Memory B cell (primary cell): ENCODE measurements at regions not wholly inside any gene's neighbourhood (a gene's known extent, or its start where the extent isn't known, plus 50 kb on each side); places are given as distances from the start of the nearest gene placed in this dataset.
"Not testable (repeated sequence)": the region's sequence is repeated elsewhere in the genome, so short reads cannot be mapped to it uniquely, and the experiment has no call there.

Experiments
- ATAC-seq: fragments of 150-1000 bp; cut with Tn5 transposase; 2 replicates; pipeline ENCODE4 v1.10.0; 2021; ENCODE audit warnings: low read depth, mild to moderate bottlenecking, moderate library complexity
- DNase-seq, 2 donors: peaks; one replicate each; pipeline ENCODE4 v3.0.0; 2022; ENCODE audit warnings: low spot score in 2 of 2
- H3K27ac Mint-ChIP-seq: one replicate; pipeline ENCODE4 v1.8.0; 2022; ENCODE audit warnings: mild to moderate bottlenecking, moderate library complexity, mixed read lengths
- H3K27me3 Mint-ChIP-seq: one replicate; pipeline ENCODE4 v1.8.0; 2022; ENCODE audit warnings: mixed read lengths
- H3K36me3 Mint-ChIP-seq: one replicate; pipeline ENCODE4 v1.8.0; 2022; ENCODE audit warnings: mild to moderate bottlenecking, mixed read lengths
- H3K4me1 Mint-ChIP-seq: one replicate; pipeline ENCODE4 v1.8.0; 2022; ENCODE audit warnings: mixed read lengths
- H3K4me3 Mint-ChIP-seq: one replicate; pipeline ENCODE4 v1.8.0; 2022; ENCODE audit warnings: mild to moderate bottlenecking, moderate library complexity, mixed read lengths
- H3K9me3 Mint-ChIP-seq: one replicate; pipeline ENCODE4 v1.8.0; 2022; ENCODE audit warnings: mixed read lengths

GRCh38 chr2:13230221-13230620, 513.5 kb downstream of the TRIB2 start:
- no peaks in the 10 kb centered on the region for H3K36me3 Mint-ChIP-seq

GRCh38 chr2:13240061-13240460, 523.3 kb downstream of the TRIB2 start:
- H3K27ac Mint-ChIP-seq, result no peak overlapping the region
- DNase-seq (no peak), ATAC-seq (no peak)
- peaks cover 1% of the 10 kb centered on the region for H3K27me3 Mint-ChIP-seq
- no peaks in the 10 kb centered on the region for H3K9me3 Mint-ChIP-seq
- H3K36me3 Mint-ChIP-seq, result no peaks in the 10 kb centered on the region
- H3K4me3 Mint-ChIP-seq, result no peak overlapping the region
- H3K4me1 Mint-ChIP-seq, result no peaks in the 10 kb centered on the region

More at GRCh38 chr2:13230221-13230620, 513.5 kb downstream of the TRIB2 start:
- ATAC-seq, result no peak
- peaks cover 5% of the 10 kb centered on the region for H3K27me3 Mint-ChIP-seq
- peaks cover 2% of the 10 kb centered on the region for H3K9me3 Mint-ChIP-seq
- DNase-seq, result no peak
- no peak overlapping the region for H3K4me3 Mint-ChIP-seq
- no peaks in the 10 kb centered on the region for H3K4me1 Mint-ChIP-seq
- no peak overlapping the region for H3K27ac Mint-ChIP-seq

- Mint-ChIP-seq H3K27ac (no peak overlapping the region), H3K4me1 (no peaks in the 10 kb centered on the region), H3K9me3 (no peaks in the 10 kb centered on the region), H3K4me3 (no peak overlapping the region), H3K27me3 (peaks cover 1% of the 10 kb centered on the region), H3K36me3 (no peaks in the 10 kb centered on the region)
- DNase-seq (no peak), ATAC-seq (no peak)
These were observed 524.2 kb downstream of the TRIB2 start for GRCh38 chr2:13240789-13241487.

GRCh38 chr2:13252615-13253014, 535.9 kb downstream of the TRIB2 start:
- no peak for ATAC-seq
- DNase-seq, result no peak
- Mint-ChIP-seq H3K4me3 (no peak overlapping the region), H3K27me3 (no peaks in the 10 kb centered on the region), H3K36me3 (no peaks in the 10 kb centered on the region), H3K4me1 (no peaks in the 10 kb centered on the region), H3K27ac (no peak overlapping the region), H3K9me3 (peaks cover 2% of the 10 kb centered on the region)

GRCh38 chr2:13255485-13255884, 538.7 kb downstream of the TRIB2 start:
- Mint-ChIP-seq H3K27ac (no peak overlapping the region), H3K4me1 (no peaks in the 10 kb centered on the region), H3K4me3 (no peak overlapping the region), H3K9me3 (peaks cover 2% of the 10 kb centered on the region), H3K27me3 (no peaks in the 10 kb centered on the region), H3K36me3 (no peaks in the 10 kb centered on the region)
- ATAC-seq, result no peak
- DNase-seq, result no peak

GRCh38 chr2:13260402-13260801, 543.7 kb downstream of the TRIB2 start:
- Mint-ChIP-seq H3K4me3 (no peak overlapping the region), H3K27ac (no peak overlapping the region), H3K27me3 (no peaks in the 10 kb centered on the region), H3K36me3 (no peaks in the 10 kb centered on the region), H3K4me1 (no peaks in the 10 kb centered on the region), H3K9me3 (peaks cover 3% of the 10 kb centered on the region)
- DNase-seq (no peak), ATAC-seq (no peak)

GRCh38 chr2:13266166-13266565, 549.4 kb downstream of the TRIB2 start:
- Mint-ChIP-seq H3K4me3 (no peak overlapping the region), H3K27me3 (no peaks in the 10 kb centered on the region), H3K27ac (no peak overlapping the region), H3K4me1 (no peaks in the 10 kb centered on the region), H3K9me3 (peaks cover 2% of the 10 kb centered on the region), H3K36me3 (no peaks in the 10 kb centered on the region)
- DNase-seq, result no peak
- ATAC-seq, result no peak

- Mint-ChIP-seq H3K4me1 (no peaks in the 10 kb centered on the region), H3K27ac (no peak overlapping the region), H3K9me3 (peaks cover 8% of the 10 kb centered on the region), H3K4me3 (no peak overlapping the region), H3K36me3 (no peaks in the 10 kb centered on the region), H3K27me3 (no peaks in the 10 kb centered on the region)
- DNase-seq (no peak), ATAC-seq (no peak)
These were observed 568.0 kb downstream of the TRIB2 start for GRCh38 chr2:13284688-13285087.

- ATAC-seq, result no peak
- Mint-ChIP-seq H3K36me3 (no peaks in the 10 kb centered on the region), H3K9me3 (peaks cover 5% of the 10 kb centered on the region), H3K27me3 (no peaks in the 10 kb centered on the region), H3K27ac (no peak overlapping the region), H3K4me1 (no peaks in the 10 kb centered on the region), H3K4me3 (no peak overlapping the region)
- DNase-seq, result no peak
These were observed 572.6 kb downstream of the TRIB2 start for GRCh38 chr2:13289310-13289709.

GRCh38 chr2:13308478-13308805, 591.7 kb downstream of the TRIB2 start:
- H3K4me3 Mint-ChIP-seq, ATAC-seq, H3K27me3 Mint-ChIP-seq, DNase-seq, H3K27ac Mint-ChIP-seq, H3K9me3 Mint-ChIP-seq, H3K4me1 Mint-ChIP-seq, H3K36me3 Mint-ChIP-seq: not testable (repeated sequence)

- DNase-seq, result no peak
- Mint-ChIP-seq H3K9me3 (peaks cover 7% of the 10 kb centered on the region), H3K4me1 (no peaks in the 10 kb centered on the region), H3K4me3 (no peak overlapping the region), H3K27ac (no peak overlapping the region), H3K27me3 (no peaks in the 10 kb centered on the region), H3K36me3 (no peaks in the 10 kb centered on the region)
- no peak for ATAC-seq
These were observed 592.3 kb downstream of the TRIB2 start for GRCh38 chr2:13308989-13309388.

GRCh38 chr2:13332060-13332459, 615.3 kb downstream of the TRIB2 start:
- no peak for ATAC-seq
- DNase-seq, result no peak
- Mint-ChIP-seq H3K4me3 (no peak overlapping the region), H3K9me3 (peaks cover 3% of the 10 kb centered on the region), H3K27ac (no peak overlapping the region), H3K36me3 (no peaks in the 10 kb centered on the region), H3K4me1 (no peaks in the 10 kb centered on the region), H3K27me3 (no peaks in the 10 kb centered on the region)

- H3K9me3 Mint-ChIP-seq, DNase-seq, H3K27me3 Mint-ChIP-seq, H3K4me3 Mint-ChIP-seq, H3K4me1 Mint-ChIP-seq, H3K36me3 Mint-ChIP-seq, ATAC-seq, H3K27ac Mint-ChIP-seq: not testable (repeated sequence)
These were observed 617.3 kb downstream of the TRIB2 start for GRCh38 chr2:13334071-13334470.

GRCh38 chr2:13334545-13334944, 617.8 kb downstream of the TRIB2 start:
- no peaks in the 10 kb centered on the region for H3K4me1 Mint-ChIP-seq
- H3K27ac Mint-ChIP-seq, result no peak overlapping the region
- H3K27me3 Mint-ChIP-seq, result no peaks in the 10 kb centered on the region
- DNase-seq (no peak), ATAC-seq (no peak)
- H3K9me3 Mint-ChIP-seq, result peaks cover 3% of the 10 kb centered on the region
- no peaks in the 10 kb centered on the region for H3K36me3 Mint-ChIP-seq
- no peak overlapping the region for H3K4me3 Mint-ChIP-seq

- no peak for DNase-seq
- no peak for ATAC-seq
- no peak overlapping the region for H3K27ac Mint-ChIP-seq
These were observed 619.3 kb downstream of the TRIB2 start for GRCh38 chr2:13335862-13336535.

More at GRCh38 chr2:13335862-13336535, 619.3 kb downstream of the TRIB2 start:
- Mint-ChIP-seq H3K27me3 (no peaks in the 10 kb centered on the region), H3K4me3 (no peak overlapping the region), H3K36me3 (no peaks in the 10 kb centered on the region), H3K4me1 (no peaks in the 10 kb centered on the region), H3K9me3 (peaks cover 3% of the 10 kb centered on the region)
